ENCODE measurements at regions not wholly inside any gene's neighbourhood (a gene's known extent, or its start where the extent isn't known, plus 50 kb on each side); places are given as distances from the start of the nearest gene placed in this dataset.
"Not testable (repeated sequence)": the region's sequence is repeated elsewhere in the genome, so short reads cannot be mapped to it uniquely, and the experiment has no call there.

- TF ChIP-seq CTCF (IDR thresholded peaks at IDR 0.05; ENCODE audit: borderline replicate concordance, insufficient read depth, low read depth, low read length) = no peak
Measured at GRCh38 chr9:129550199-129550839, 70.6 kb downstream of the C9orf50 start.

GRCh38 chr9:129549684-129550083, 71.2 kb downstream of the C9orf50 start:
- no peak overlapping the region for H3K4me3 ChIP-seq (ENCODE audit: low read depth, low read length)
- no peak for TF ChIP-seq CTCF (IDR thresholded peaks at IDR 0.05; ENCODE audit: borderline replicate concordance, insufficient read depth, low read depth, low read length)

More at GRCh38 chr9:129550199-129550839, 70.6 kb downstream of the C9orf50 start:
- no peak overlapping the region for H3K4me3 ChIP-seq (ENCODE audit: low read depth, low read length)

DNA sequence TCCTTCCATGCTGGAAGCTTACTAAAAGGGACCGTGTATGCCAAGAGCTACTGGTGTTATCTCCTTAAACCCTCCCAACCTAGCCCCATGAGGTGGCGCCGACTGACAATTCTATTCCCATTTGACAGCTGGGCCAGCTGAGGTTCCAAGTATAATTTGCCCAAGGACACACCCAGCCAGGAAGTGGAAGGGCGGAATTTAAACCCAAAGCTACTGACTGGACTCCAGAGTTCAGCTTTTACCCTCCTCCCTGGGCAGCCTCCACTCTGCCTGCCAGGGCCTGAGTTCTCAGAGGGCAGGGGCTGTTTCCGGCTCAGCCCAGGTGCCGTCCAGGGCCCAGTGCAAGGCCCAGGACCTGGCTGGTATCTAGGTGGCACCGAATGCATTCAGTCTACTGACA, 71.8 kb downstream of the C9orf50 start:
- TF ChIP-seq CTCF (IDR thresholded peaks at IDR 0.05; ENCODE audit: borderline replicate concordance, insufficient read depth, low read depth, low read length) = no peak
- no peak overlapping the region for H3K4me3 ChIP-seq (ENCODE audit: low read depth, low read length)

GRCh38 chr9:129548571-129549135, 72.2 kb downstream of the C9orf50 start:
- no peak for TF ChIP-seq CTCF (IDR thresholded peaks at IDR 0.05; ENCODE audit: borderline replicate concordance, insufficient read depth, low read depth, low read length)
- H3K4me3 ChIP-seq (ENCODE audit: low read depth, low read length) = no peak overlapping the region

GRCh38 chr9:129547869-129548570, 72.9 kb downstream of the C9orf50 start:
- H3K4me3 ChIP-seq (ENCODE audit: low read depth, low read length) = no peak overlapping the region
- TF ChIP-seq CTCF (IDR thresholded peaks at IDR 0.05; ENCODE audit: borderline replicate concordance, insufficient read depth, low read depth, low read length) = no peak

- H3K4me3 ChIP-seq (ENCODE audit: low read depth, low read length) = no peak overlapping the region
- no peak for TF ChIP-seq CTCF (IDR thresholded peaks at IDR 0.05; ENCODE audit: borderline replicate concordance, insufficient read depth, low read depth, low read length)
Measured at GRCh38 chr9:129547063-129547462, 73.8 kb downstream of the C9orf50 start.

DNA sequence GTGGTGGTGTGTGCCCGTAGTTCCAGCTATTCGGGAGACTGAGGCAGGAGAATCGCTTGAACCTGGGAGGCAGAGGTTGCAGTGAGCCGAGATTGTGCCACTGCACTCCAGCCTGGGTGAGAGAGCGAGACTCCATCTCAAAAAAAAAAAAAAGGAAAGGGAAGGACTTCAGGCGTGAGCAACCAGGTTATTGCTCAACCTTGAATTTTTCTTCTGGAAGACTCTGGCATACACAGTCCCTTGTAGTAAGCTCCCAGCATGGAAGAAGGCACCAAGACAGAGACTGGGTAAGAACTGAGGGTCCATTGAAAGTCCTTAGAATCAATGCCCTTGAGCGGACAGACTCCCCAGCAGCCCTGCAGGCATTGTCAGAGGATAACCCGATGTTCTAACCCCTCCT, 75.0 kb downstream of the C9orf50 start:
- not testable (repeated sequence) for H3K4me3 ChIP-seq (ENCODE audit: low read depth, low read length)
